ENCODE measurements at regions not wholly inside any gene's neighbourhood (a gene's known extent, or its start where the extent isn't known, plus 50 kb on each side); places are given as distances from the start of the nearest gene placed in this dataset.

DNA sequence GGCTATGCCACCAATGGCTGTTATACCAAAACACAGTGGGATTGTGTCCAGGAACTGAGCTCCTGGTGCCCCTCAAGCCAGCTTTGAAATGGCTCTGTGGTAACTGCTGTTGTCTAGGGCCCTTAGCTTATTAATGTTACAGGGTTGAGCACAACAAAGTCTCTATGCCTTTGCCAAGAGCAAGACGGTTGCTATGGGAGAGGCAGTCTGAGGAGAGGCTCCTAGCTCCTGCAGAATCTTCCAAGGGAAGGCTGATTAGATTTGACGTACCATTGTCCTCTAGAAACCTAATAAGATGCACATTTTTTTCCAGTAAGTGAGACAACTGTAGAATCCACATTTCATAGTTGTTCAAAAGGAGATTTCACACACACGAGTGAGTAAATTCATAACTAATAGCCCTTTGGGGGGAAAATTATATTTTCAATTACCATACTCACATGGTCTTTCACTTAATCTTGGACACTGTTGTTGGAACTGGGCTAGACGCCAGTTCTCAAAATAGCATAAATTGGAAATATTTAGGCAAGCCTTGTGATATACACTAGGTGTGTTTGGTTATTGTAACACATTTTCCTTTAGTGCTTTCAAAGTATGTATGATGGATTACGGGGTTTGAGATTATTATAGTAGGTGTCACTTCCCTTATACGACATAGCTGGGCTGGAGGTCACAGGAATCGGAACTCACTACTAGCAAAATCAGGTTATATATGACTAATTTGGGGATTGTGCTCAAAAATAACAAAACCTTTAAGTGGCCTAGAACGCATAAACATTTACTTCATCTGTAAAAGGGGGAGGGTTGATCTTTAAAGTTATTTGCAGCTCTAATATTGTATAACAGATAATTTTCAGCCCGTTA lies 186.3 kb upstream of the EGFLAM start:
- TF ChIP-seq, protein P1, sequence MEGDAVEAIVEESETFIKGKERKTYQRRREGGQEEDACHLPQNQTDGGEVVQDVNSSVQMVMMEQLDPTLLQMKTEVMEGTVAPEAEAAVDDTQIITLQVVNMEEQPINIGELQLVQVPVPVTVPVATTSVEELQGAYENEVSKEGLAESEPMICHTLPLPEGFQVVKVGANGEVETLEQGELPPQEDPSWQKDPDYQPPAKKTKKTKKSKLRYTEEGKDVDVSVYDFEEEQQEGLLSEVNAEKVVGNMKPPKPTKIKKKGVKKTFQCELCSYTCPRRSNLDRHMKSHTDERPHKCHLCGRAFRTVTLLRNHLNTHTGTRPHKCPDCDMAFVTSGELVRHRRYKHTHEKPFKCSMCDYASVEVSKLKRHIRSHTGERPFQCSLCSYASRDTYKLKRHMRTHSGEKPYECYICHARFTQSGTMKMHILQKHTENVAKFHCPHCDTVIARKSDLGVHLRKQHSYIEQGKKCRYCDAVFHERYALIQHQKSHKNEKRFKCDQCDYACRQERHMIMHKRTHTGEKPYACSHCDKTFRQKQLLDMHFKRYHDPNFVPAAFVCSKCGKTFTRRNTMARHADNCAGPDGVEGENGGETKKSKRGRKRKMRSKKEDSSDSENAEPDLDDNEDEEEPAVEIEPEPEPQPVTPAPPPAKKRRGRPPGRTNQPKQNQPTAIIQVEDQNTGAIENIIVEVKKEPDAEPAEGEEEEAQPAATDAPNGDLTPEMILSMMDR (IDR thresholded peaks at IDR 0.05): no peak
- CTCF ChIA-PET: no interaction called here
- Histone ChIP-seq H3K27me3 (ENCODE audit: control insufficient read depth in 1 of 2, insufficient read depth in 2 of 2, low read length in 2 of 2) (no peaks in the 10 kb centered on the region), H3K9me3 (ENCODE audit: control insufficient read depth in 1 of 2, insufficient read depth in 1 of 2, low read length in 2 of 2) (no peaks in the 10 kb centered on the region), H3K4me3 (ENCODE audit: low read length) (no peak overlapping the region), H3K27ac (ENCODE audit: low read depth in 1 of 2, low read length in 2 of 2) (no peak overlapping the region), H3K36me3 (ENCODE audit: insufficient read depth, low read length) (no peaks in the 10 kb centered on the region), H3K4me1 (ENCODE audit: insufficient read depth, low read length) (no peaks in the 10 kb centered on the region)
- DNase-seq (no peak), ATAC-seq (ENCODE audit: poor library complexity) (no peak)
- no peaks in the 10 kb centered on the region for H3K4me1 Mint-ChIP-seq (ENCODE audit: low read depth)
- H3K36me3 Mint-ChIP-seq (ENCODE audit: low read depth): no peaks in the 10 kb centered on the region
- H3K27ac Mint-ChIP-seq: no peak overlapping the region
- H3K27me3 Mint-ChIP-seq: no peaks in the 10 kb centered on the region
- POLR2A ChIA-PET: no interaction called here
- H3K4me3 Mint-ChIP-seq: no peak overlapping the region
- intact Hi-C loops (cut with DNase I, micrococcal nuclease): no loop called here
- peaks cover 3% of the 10 kb centered on the region for H3K9me3 Mint-ChIP-seq

DNA sequence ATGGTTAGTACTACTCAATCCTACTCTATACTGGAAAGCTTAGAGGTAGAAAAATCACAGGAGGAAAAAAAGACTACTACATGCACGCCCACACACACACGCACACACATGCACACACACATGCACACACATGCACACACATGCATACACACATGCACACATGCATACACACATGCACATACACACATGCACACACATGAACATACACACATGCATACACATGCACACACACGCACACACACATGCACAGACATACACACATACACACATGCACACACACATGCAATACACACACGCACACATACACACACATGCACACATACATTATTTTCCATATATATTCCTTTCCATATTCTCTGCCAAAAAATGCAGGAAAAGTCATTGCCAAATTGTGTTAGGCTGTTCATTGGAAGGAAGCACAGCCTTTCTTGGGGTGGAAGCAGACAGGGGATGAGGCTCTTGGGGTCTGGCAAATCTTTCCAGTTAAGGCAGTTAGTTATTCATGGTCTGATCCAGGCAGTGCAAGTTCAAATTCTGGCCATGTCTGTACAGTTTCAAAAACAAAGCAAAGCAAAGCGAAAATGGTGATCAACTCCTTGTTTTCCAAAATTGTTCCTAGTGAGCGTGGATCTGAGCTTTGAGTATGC lies 187.9 kb upstream of the EGFLAM start:
- no peaks in the 10 kb centered on the region for H3K4me1 ChIP-seq (ENCODE audit: insufficient read depth, low read length)
- H3K4me3 ChIP-seq (ENCODE audit: low read length): no peak overlapping the region
- ATAC-seq (ENCODE audit: poor library complexity) (no peak), DNase-seq (no peak)
- no peaks in the 10 kb centered on the region for H3K36me3 ChIP-seq (ENCODE audit: insufficient read depth, low read length)
- peaks cover 5% of the 10 kb centered on the region for H3K9me3 Mint-ChIP-seq
- intact Hi-C loops (cut with DNase I, micrococcal nuclease): no loop called here
- no peaks in the 10 kb centered on the region for H3K27me3 Mint-ChIP-seq
- ChIA-PET POLR2A (no interaction called here), CTCF (no interaction called here)
- H3K27ac ChIP-seq (ENCODE audit: low read depth in 1 of 2, low read length in 2 of 2): no peak overlapping the region
- H3K36me3 Mint-ChIP-seq (ENCODE audit: low read depth): no peaks in the 10 kb centered on the region
- H3K9me3 ChIP-seq (ENCODE audit: control insufficient read depth in 1 of 2, insufficient read depth in 1 of 2, low read length in 2 of 2): no peaks in the 10 kb centered on the region
- H3K4me1 Mint-ChIP-seq (ENCODE audit: low read depth): no peaks in the 10 kb centered on the region
- no peak overlapping the region for H3K27ac Mint-ChIP-seq
- TF ChIP-seq, protein P1 (IDR thresholded peaks at IDR 0.05): no peak
- no peaks in the 10 kb centered on the region for H3K27me3 ChIP-seq (ENCODE audit: control insufficient read depth in 1 of 2, insufficient read depth in 2 of 2, low read length in 2 of 2)
- H3K4me3 Mint-ChIP-seq: no peak overlapping the region

DNA sequence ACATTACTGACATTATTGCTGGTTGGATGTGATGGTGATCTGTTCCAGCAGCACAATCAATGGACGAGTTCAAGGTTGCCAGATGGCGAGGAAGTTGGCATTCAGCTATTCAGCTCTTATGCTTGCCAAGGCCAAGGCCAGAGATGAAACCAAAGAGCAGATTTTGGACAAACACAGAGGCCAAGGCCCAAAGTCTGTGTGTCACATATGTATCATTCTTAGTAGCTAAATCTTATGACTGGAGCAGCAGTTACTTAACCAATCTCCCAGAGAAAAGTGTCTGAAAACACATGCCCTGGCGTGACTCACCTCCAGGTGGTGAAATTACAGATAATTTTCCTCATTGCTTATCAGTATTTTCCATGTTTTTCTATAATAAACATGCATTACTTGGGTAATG lies 189.0 kb upstream of the EGFLAM start:
- TF ChIP-seq, protein P1 (IDR thresholded peaks at IDR 0.05): no peak
- no peaks in the 10 kb centered on the region for H3K4me1 ChIP-seq (ENCODE audit: insufficient read depth, low read length)
- no peak for DNase-seq
- H3K27ac ChIP-seq (ENCODE audit: low read depth in 1 of 2, low read length in 2 of 2): no peak overlapping the region
- Mint-ChIP-seq H3K36me3 (ENCODE audit: low read depth) (no peaks in the 10 kb centered on the region), H3K27me3 (no peaks in the 10 kb centered on the region), H3K9me3 (peaks cover 5% of the 10 kb centered on the region), H3K27ac (no peak overlapping the region), H3K4me1 (ENCODE audit: low read depth) (no peaks in the 10 kb centered on the region), H3K4me3 (no peak overlapping the region)
- CTCF ChIA-PET: no interaction called here
- no peak for ATAC-seq (ENCODE audit: poor library complexity)
- H3K9me3 ChIP-seq (ENCODE audit: control insufficient read depth in 1 of 2, insufficient read depth in 1 of 2, low read length in 2 of 2): no peaks in the 10 kb centered on the region
- intact Hi-C loops (cut with DNase I, micrococcal nuclease): no loop called here
- no peaks in the 10 kb centered on the region for H3K36me3 ChIP-seq (ENCODE audit: insufficient read depth, low read length)
- no peak overlapping the region for H3K4me3 ChIP-seq (ENCODE audit: low read length)
- POLR2A ChIA-PET: no interaction called here
- no peaks in the 10 kb centered on the region for H3K27me3 ChIP-seq (ENCODE audit: control insufficient read depth in 1 of 2, insufficient read depth in 2 of 2, low read length in 2 of 2)

All from CD4-positive, alpha-beta T cell (primary cell).